ENCODE measurements at regions not wholly inside any gene's neighbourhood (a gene's known extent, or its start where the extent isn't known, plus 50 kb on each side); places are given as distances from the start of the nearest gene placed in this dataset.

GRCh38 chr12:112635036-112635435 is 156.5 kb upstream of the RPH3A start:
- in situ Hi-C loops (cut with MboI) = no loop called here

GRCh38 chr12:112638420-112638819 is 153.1 kb upstream of the RPH3A start:
- Histone ChIP-seq H3K9me3 (ENCODE audit: low read depth) (no peaks in the 10 kb centered on the region), H3F3A (ENCODE audit: insufficient read depth) (no peaks in the 10 kb centered on the region), H3K27me3 (replicated peaks; ENCODE audit: insufficient read depth) (no peaks in the 10 kb centered on the region), H3K9me2 (ENCODE audit: insufficient read depth) (no peaks in the 10 kb centered on the region), H3K4me3 (no peak overlapping the region), H4K20me1 (ENCODE audit: insufficient read depth) (no peaks in the 10 kb centered on the region), H2AFZ (no peak overlapping the region), H3K36me3 (ENCODE audit: low read depth) (no peaks in the 10 kb centered on the region), H3K27ac (no peak overlapping the region), H3K79me2 (ENCODE audit: insufficient read depth) (no peaks in the 10 kb centered on the region), H3K4me1 (ENCODE audit: insufficient read depth) (no peaks in the 10 kb centered on the region), H3K9ac (no peak overlapping the region), H3K4me2 (ENCODE audit: unreplicated experiment) (no peak overlapping the region)
- in situ Hi-C loops (cut with MboI) = no loop called here
- TF ChIP-seq EZH2 (IDR thresholded peaks at IDR 0.05; ENCODE audit: insufficient read depth, poor library complexity, severe bottlenecking) (no peak), EZH2phosphoT487 (IDR thresholded peaks at IDR 0.05; ENCODE audit: insufficient read depth, low read depth) (no peak)
- no peak for DNase-seq
- 15 to 18% methylated on average over 2 of the region's 2 CpGs for WGBS, 2 experiments (ENCODE audit: low coverage in 1 of 2, low lambda C conversion rate in 2 of 2, missing lambda C conversion rate in 2 of 2)

More at GRCh38 chr12:112635036-112635435, 156.5 kb upstream of the RPH3A start:
- Histone ChIP-seq H3K36me3 (ENCODE audit: low read depth) (no peaks in the 10 kb centered on the region), H3K9me2 (ENCODE audit: insufficient read depth) (no peaks in the 10 kb centered on the region), H3K4me1 (ENCODE audit: insufficient read depth) (no peaks in the 10 kb centered on the region), H3K27ac (no peak overlapping the region), H3K9me3 (ENCODE audit: low read depth) (no peaks in the 10 kb centered on the region), H3K4me2 (ENCODE audit: unreplicated experiment) (no peak overlapping the region), H3F3A (ENCODE audit: insufficient read depth) (no peaks in the 10 kb centered on the region), H4K20me1 (ENCODE audit: insufficient read depth) (no peaks in the 10 kb centered on the region), H2AFZ (no peak overlapping the region), H3K9ac (no peak overlapping the region), H3K79me2 (ENCODE audit: insufficient read depth) (no peaks in the 10 kb centered on the region), H3K27me3 (replicated peaks; ENCODE audit: insufficient read depth) (no peaks in the 10 kb centered on the region), H3K4me3 (no peak overlapping the region)
- no peak for DNase-seq
- 55 to 59% methylated on average over 1 of the region's 1 CpG for WGBS, 2 experiments (ENCODE audit: low coverage in 1 of 2, low lambda C conversion rate in 2 of 2, missing lambda C conversion rate in 2 of 2)
- no peak for TF ChIP-seq EZH2 (IDR thresholded peaks at IDR 0.05; ENCODE audit: insufficient read depth, poor library complexity, severe bottlenecking)
- no peak for TF ChIP-seq EZH2phosphoT487 (IDR thresholded peaks at IDR 0.05; ENCODE audit: insufficient read depth, low read depth)

GRCh38 chr12:112645586-112645985 is 146.0 kb upstream of the RPH3A start:
- Histone ChIP-seq H2AFZ (no peak overlapping the region), H3K79me2 (ENCODE audit: insufficient read depth) (no peaks in the 10 kb centered on the region), H3K9me2 (ENCODE audit: insufficient read depth) (no peaks in the 10 kb centered on the region), H3K36me3 (ENCODE audit: low read depth) (no peaks in the 10 kb centered on the region), H3K27ac (no peak overlapping the region), H3K4me1 (ENCODE audit: insufficient read depth) (no peaks in the 10 kb centered on the region), H4K20me1 (ENCODE audit: insufficient read depth) (no peaks in the 10 kb centered on the region), H3K27me3 (replicated peaks; ENCODE audit: insufficient read depth) (no peaks in the 10 kb centered on the region), H3K9me3 (ENCODE audit: low read depth) (no peaks in the 10 kb centered on the region), H3F3A (ENCODE audit: insufficient read depth) (no peaks in the 10 kb centered on the region), H3K4me3 (no peak overlapping the region), H3K9ac (no peak overlapping the region), H3K4me2 (ENCODE audit: unreplicated experiment) (no peak overlapping the region)
- in situ Hi-C loops (cut with MboI) = no loop called here
- no peak for DNase-seq
- TF ChIP-seq EZH2 (IDR thresholded peaks at IDR 0.05; ENCODE audit: insufficient read depth, poor library complexity, severe bottlenecking) (no peak), EZH2phosphoT487 (IDR thresholded peaks at IDR 0.05; ENCODE audit: insufficient read depth, low read depth) (no peak)
- WGBS, 2 experiments (ENCODE audit: low coverage in 1 of 2, low lambda C conversion rate in 2 of 2, missing lambda C conversion rate in 2 of 2) = 2 to 3% methylated on average over 7 of the region's 7 CpGs

GRCh38 chr12:112656141-112656540 is 135.4 kb upstream of the RPH3A start:
- H3K36me3 ChIP-seq (ENCODE audit: low read depth) = no peaks in the 10 kb centered on the region
- no peak overlapping the region for H3K27ac ChIP-seq
- H3F3A ChIP-seq (ENCODE audit: insufficient read depth) = no peaks in the 10 kb centered on the region
- H3K4me1 ChIP-seq (ENCODE audit: insufficient read depth) = no peaks in the 10 kb centered on the region
- H3K4me2 ChIP-seq (ENCODE audit: unreplicated experiment) = no peak overlapping the region
- no peak overlapping the region for H2AFZ ChIP-seq
- no peaks in the 10 kb centered on the region for H3K27me3 ChIP-seq (replicated peaks; ENCODE audit: insufficient read depth)
- H3K9me2 ChIP-seq (ENCODE audit: insufficient read depth) = no peaks in the 10 kb centered on the region
- TF ChIP-seq EZH2 (IDR thresholded peaks at IDR 0.05; ENCODE audit: insufficient read depth, poor library complexity, severe bottlenecking) (no peak), EZH2phosphoT487 (IDR thresholded peaks at IDR 0.05; ENCODE audit: insufficient read depth, low read depth) (no peak)
- in situ Hi-C loops (cut with MboI) = no loop called here
- no peaks in the 10 kb centered on the region for H3K79me2 ChIP-seq (ENCODE audit: insufficient read depth)
- H3K9me3 ChIP-seq (ENCODE audit: low read depth) = no peaks in the 10 kb centered on the region
- 56 to 59% methylated on average over 3 of the region's 3 CpGs for WGBS, 2 experiments (ENCODE audit: low coverage in 1 of 2, low lambda C conversion rate in 2 of 2, missing lambda C conversion rate in 2 of 2)
- H3K9ac ChIP-seq = no peak overlapping the region
- no peak for DNase-seq
- no peaks in the 10 kb centered on the region for H4K20me1 ChIP-seq (ENCODE audit: insufficient read depth)
- no peak overlapping the region for H3K4me3 ChIP-seq

DNA sequence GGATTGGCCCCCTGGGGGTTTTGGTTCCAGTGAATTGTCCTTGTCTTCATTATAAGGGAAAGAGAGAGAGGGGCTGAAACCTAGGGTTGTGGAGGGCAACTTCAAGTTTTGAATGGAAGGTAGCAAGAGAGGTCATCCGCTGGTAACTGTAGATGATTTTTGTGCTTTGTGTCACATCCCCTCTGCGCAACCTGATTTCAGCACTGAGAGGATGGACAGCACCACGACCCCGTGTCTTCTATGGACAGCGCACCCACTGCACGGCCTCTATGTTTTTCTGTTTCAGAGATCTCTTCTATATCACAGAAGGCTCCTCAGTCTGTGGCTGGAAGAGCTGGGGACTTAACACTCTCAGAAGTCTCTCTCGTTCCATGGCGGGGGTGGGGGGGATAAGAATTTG is 127.0 kb upstream of the RPH3A start:
- H4K20me1 ChIP-seq (ENCODE audit: insufficient read depth) = no peaks in the 10 kb centered on the region
- in situ Hi-C loops (cut with MboI) = no loop called here
- TF ChIP-seq EZH2 (IDR thresholded peaks at IDR 0.05; ENCODE audit: insufficient read depth, poor library complexity, severe bottlenecking) = no peak

More for the DNA sequence above, 127.0 kb upstream of the RPH3A start:
- whole genome bisulfite sequencing, 2 experiments (ENCODE audit: low coverage in 1 of 2, low lambda C conversion rate in 2 of 2, missing lambda C conversion rate in 2 of 2) = 35 to 37% methylated on average over 8 of the region's 8 CpGs
- no peaks in the 10 kb centered on the region for H3K9me2 ChIP-seq (ENCODE audit: insufficient read depth)
- H3K27ac ChIP-seq = no peak overlapping the region
- H2AFZ ChIP-seq = no peak overlapping the region
- no peak overlapping the region for H3K4me2 ChIP-seq (ENCODE audit: unreplicated experiment)
- H3K4me3 ChIP-seq = no peak overlapping the region
- H3K36me3 ChIP-seq (ENCODE audit: low read depth) = no peaks in the 10 kb centered on the region
- no peak overlapping the region for H3K9ac ChIP-seq
- H3K79me2 ChIP-seq (ENCODE audit: insufficient read depth) = no peaks in the 10 kb centered on the region
- peak; percentile 6 for DNase-seq
- no peaks in the 10 kb centered on the region for H3K27me3 ChIP-seq (replicated peaks; ENCODE audit: insufficient read depth)
- no peaks in the 10 kb centered on the region for H3K4me1 ChIP-seq (ENCODE audit: insufficient read depth)
- no peaks in the 10 kb centered on the region for H3F3A ChIP-seq (ENCODE audit: insufficient read depth)
- H3K9me3 ChIP-seq (ENCODE audit: low read depth) = no peaks in the 10 kb centered on the region
